Stimulated activated CD8-positive, alpha-beta memory T cell treated with anti-CD3 and anti-CD28 coated beads, Interleukin-15, amount 100 ng/mL, for 4 hours (primary cell): ENCODE measurements at regions not wholly inside any gene's neighbourhood (a gene's known extent, or its start where the extent isn't known, plus 50 kb on each side); places are given as distances from the start of the nearest gene placed in this dataset.

Source experiments
- DNase-seq, 2 donors: peaks; one replicate each; pipeline ENCODE4 v3.0.0-alpha.2; 2020; ENCODE audit warnings: low read depth in 2 of 2

- no peak for DNase-seq
Measured at GRCh38 chr18:78622907-78623541, 356.6 kb upstream of the SALL3 start.

- DNase-seq, result no peak
Measured at GRCh38 chr18:78624646-78625279, 354.9 kb upstream of the SALL3 start.

- DNase-seq, result no peak
Measured at GRCh38 chr18:78625847-78626246, 353.8 kb upstream of the SALL3 start.

DNA sequence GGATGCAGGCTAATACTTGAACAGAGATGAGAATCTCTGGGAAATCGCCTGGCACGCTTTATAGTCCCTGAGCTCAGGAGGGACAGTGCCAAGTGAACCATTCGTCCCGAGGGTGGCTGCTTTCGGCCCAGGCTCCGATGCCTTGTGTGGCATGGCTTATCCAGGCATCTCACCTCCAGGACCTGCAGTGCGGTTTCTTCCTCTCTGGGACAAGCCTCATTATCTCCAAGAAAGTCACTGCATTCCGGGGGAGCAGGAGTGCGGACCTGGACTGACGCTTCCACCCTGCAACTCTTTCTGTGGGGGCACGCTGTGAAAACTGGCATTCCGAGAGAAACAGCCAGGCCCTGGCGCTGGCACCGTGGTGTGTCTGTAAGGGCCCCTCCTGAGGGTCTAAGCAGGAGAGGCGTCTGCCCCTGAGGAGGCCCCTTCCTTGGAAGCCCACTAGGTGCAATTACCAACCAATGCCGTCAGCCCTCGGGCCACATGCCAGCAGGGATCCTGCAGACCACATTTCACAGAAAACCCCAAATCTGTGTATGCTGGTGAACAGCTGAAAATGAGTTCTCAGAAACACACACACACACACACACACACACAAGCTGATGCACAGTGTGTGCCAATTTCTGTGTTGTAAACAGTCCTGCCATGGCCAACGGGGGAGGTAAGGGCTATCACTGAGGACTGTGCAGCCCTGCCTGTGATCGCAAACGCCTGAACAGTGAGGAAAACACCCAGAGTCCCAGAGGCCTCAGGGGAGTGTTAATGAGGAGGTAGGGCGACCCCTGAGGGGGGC, 351.9 kb upstream of the SALL3 start:
- no peak for DNase-seq

DNA sequence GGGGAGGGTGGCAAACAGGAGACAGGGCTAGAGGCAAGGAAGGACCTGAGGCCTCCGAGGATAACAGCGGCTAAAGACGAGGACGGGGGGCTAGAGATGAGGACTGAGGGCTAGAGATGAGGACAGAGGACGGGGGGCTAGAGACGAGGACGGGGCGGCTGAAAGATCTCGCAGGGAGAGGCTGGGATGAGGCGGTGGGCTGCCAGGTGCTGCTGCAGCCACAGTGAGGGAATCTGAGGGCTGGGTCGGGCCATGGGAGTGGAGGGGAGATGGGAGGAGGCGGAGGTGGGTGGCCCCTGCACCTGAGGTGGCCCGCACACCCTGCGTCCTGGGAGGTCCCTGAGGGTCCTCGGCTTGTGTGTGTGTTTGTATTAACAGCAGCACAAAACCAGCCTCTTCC, 350.2 kb upstream of the SALL3 start:
- DNase-seq, result no peak

DNA sequence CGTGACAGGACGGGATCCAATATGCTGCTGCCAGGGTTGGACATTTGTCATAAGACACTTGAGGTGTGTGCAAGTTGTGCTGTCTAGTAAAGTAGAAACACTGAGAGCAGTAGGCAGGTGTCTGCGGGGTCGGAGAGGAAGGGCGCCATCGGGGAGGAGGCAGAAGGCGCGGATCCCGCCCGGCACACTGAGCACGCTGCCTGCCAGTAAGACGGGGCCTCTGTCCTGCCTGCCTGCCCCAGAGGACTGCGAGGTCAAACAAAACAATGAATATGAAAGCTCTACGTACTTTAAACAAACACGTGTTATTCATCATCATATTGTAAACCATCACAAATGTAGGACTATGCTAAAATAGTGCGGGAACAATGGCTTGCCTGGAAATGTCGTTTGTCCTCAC, 349.3 kb upstream of the SALL3 start:
- no peak for DNase-seq

GRCh38 chr18:78630981-78631510, 348.6 kb upstream of the SALL3 start:
- DNase-seq, result no peak

- DNase-seq, result no peak
Measured at GRCh38 chr18:78632111-78632541, 347.5 kb upstream of the SALL3 start.

DNA sequence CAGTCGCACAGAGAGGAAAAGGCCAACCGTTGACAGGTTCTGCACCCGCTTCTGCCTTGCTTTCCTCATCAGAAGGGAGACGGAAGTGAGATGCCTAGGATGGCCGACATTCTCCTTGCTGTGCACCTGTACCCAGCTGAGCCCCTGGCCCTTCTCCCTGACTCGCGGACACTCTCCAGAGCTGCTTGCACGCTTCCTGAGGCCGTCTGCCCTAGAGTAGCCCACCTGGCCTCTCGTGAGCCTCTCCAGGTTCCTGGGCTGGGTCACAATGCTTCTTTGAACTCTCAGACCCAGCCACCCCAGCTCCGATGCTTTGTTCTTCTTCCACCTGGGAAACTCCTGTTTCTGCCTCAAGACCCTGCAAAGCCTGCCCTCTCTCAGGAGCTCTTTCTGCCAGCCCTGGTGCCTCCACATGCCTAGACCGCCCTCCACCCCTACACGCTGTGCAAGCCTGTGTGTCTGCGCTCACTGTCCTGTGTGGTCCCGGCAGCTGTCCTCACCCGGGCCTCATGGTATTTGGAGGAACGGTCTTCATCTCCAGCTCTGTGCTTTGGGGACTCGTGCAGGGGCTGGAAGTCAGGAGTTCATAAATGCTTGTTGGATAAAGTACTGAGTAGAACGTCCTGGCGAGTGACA, 345.4 kb upstream of the SALL3 start:
- DNase-seq, result no peak

- no peak for DNase-seq
Measured at GRCh38 chr18:78635093-78635800, 344.4 kb upstream of the SALL3 start.

DNA sequence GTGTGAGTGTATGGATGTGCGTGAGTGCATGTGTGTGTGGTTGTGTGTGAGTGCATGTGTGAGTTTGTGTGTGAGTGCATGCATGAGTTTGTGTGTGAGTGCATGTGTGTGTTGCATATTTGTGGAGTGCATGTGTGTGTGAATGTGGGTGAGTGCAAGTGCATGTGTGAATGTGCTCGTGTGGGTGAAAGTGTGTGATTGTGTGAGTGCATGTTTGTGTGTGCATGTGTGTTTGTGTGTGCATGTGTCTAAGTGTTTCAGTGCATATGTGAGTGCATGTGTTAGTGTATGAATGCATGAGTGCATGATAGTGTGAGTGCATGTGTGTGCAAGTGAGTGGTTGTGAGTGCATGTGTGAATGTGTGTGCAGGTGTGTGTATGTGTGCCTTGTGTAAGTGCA, 343.4 kb upstream of the SALL3 start:
- no peak for DNase-seq

DNA sequence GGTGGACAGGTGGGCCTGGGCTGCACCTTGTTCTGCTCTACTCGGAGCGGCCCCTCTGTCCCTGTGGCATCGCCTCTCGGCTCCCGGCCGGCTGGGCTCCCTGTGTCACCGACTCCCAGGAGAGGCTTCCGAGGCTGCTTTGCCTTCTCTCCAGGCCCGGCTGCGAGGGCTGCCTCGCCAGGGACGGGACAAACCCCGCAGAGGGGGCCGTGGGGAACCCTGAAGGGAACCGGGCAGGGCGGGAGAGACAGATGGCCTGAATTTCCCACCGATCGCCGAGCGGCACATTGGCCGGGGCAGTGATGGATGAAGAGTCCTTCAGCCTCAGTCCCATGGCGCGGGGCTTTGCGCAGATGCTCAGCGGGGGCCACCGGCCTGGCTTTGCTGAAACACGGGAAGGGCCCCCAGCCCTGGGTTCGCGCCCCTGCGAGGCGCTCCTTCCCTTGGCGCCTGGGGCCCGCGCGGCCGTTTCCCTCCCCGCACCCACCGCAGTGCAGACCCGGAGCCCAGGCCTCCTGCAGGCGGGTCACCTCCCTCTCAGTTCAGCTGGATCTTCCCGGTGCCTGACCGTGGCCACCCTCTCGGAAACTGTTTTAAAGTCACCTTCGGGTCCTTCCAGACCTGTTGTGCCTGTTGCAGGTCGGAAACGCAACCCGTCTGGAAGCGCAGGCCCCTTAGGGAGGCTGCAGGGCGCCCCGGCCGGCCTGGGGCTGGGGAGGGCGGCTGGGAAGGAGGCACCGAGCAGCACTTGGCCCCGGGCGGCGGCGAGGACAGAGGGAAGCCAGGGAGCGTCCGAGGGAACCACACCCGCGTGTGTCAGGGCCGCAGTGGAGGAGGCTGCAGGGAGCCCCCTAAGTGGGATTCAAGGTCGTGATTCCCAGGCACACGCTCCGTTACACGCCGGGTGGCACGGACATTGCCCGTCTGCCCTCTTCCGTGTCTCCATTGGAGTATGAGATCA, 341.9 kb upstream of the SALL3 start:
- no peak for DNase-seq

- DNase-seq, result no peak
Measured at GRCh38 chr18:78639006-78639950, 340.3 kb upstream of the SALL3 start.

- DNase-seq, result no peak
Measured at GRCh38 chr18:78640246-78640995, 339.2 kb upstream of the SALL3 start.

- no peak for DNase-seq
Measured at GRCh38 chr18:78641689-78642231, 337.9 kb upstream of the SALL3 start.

DNA sequence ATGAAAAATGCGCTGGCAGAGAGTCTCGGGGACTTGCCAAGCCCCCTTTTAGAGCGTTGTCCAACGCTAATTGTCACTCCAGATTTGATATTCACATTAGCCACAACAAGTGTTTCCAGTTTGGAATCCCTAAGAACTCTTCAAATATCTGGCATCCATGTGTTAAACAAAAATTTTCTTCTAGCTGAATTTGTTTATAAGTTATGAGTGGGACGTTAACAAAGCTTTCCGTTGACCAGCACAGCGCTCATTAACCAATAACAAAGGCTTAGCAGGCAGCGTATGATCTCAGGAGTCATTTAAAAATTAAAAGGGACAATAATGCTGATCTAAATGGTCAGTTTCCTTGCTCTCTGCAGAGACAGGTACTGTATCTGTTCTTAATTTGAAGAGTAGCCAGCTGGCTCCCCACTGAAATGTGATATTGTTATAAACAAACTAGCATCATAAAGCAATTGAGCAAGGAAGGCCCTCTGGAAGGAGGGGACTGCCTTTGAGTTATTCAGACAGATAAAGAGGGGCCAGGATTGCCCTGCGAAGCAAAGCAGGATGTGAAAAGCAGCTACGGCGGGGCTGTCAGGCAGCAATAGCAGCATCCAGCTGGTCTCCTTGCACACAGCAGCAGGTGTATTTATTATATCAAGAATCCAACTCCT, 337.2 kb upstream of the SALL3 start:
- no peak for DNase-seq

- DNase-seq, result no peak
Measured at GRCh38 chr18:78643004-78643403, 336.6 kb upstream of the SALL3 start.

- DNase-seq, result no peak
Measured at GRCh38 chr18:78643981-78644380, 335.6 kb upstream of the SALL3 start.
